Omental fat pad (tissue), 3 donors: ENCODE measurements at regions not wholly inside any gene's neighbourhood (a gene's known extent, or its start where the extent isn't known, plus 50 kb on each side); places are given as distances from the start of the nearest gene placed in this dataset.
A peak's percentile ranks its signal among the peaks of the same experiment; 100 is the strongest.

Experiments used
- ATAC-seq: fragments of 150-250 bp; one replicate; pipeline ENCODE4 v1.9.1; 2016; ENCODE audit warnings: mild to moderate bottlenecking, moderate library complexity; ENCODE audit not compliant: low FRiP score
- DNase-seq: peaks from one replicate; pipeline ENCODE4 v3.0.0-alpha.2; 2019; ENCODE audit warnings: low spot score
- TF ChIP-seq, protein P1 (sequence below), 3 donors: fragments of 450-650 bp; IDR thresholded peaks; one replicate each; pipeline ENCODE4 v1.5.1; 2016 to 2017; ENCODE audit warnings: antibody characterized with exemption in 3 of 3, mild to moderate bottlenecking in 3 of 3, moderate library complexity in 2 of 3

DNA sequence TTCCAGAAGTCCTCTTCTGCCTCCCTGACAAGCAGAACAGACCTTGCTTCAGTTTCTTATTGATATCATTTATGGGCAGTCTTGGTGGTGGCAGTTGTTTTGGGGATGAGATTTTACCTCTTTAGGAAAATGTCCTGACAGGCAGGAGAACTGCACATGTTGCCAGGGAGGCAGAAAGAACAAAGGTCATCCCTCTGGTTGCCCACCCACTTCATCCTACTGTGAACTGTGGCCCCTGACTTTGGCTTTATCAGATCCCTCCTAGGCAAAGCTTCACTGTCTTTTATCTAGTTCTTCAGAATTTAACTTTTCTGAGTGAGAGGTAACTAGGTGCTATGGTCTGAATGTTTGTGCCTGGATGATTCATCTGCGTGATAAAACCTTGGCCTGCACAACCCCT is 2071.3 kb upstream of the CELF4 start:
- TF ChIP-seq, protein P1, sequence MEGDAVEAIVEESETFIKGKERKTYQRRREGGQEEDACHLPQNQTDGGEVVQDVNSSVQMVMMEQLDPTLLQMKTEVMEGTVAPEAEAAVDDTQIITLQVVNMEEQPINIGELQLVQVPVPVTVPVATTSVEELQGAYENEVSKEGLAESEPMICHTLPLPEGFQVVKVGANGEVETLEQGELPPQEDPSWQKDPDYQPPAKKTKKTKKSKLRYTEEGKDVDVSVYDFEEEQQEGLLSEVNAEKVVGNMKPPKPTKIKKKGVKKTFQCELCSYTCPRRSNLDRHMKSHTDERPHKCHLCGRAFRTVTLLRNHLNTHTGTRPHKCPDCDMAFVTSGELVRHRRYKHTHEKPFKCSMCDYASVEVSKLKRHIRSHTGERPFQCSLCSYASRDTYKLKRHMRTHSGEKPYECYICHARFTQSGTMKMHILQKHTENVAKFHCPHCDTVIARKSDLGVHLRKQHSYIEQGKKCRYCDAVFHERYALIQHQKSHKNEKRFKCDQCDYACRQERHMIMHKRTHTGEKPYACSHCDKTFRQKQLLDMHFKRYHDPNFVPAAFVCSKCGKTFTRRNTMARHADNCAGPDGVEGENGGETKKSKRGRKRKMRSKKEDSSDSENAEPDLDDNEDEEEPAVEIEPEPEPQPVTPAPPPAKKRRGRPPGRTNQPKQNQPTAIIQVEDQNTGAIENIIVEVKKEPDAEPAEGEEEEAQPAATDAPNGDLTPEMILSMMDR (IDR thresholded peaks at IDR 0.05) = no peak

DNA sequence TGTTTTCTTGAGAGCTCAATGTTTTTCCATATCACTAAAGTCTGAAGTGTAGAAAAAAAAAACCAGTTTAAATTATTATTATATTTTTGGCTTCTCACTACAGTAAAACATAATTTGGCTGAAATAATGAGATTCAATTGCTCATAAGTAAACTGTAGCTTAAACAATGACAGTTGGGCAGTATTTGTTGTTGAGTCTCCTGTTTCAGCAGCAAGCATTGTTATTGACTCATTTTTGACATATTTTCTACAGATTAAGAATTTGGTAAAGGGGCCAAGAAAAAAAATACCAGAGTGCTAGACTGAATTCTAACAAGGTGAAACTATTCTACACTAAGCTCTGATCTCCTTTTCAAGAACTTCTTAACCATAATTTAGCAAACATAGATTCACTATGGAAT is 2070.4 kb upstream of the CELF4 start:
- DNase-seq = no peak
- TF ChIP-seq, protein P1 (IDR thresholded peaks at IDR 0.05) = no peak
- ATAC-seq = no peak

More for the DNA sequence above, 2071.3 kb upstream of the CELF4 start:
- DNase-seq (no peak), ATAC-seq (no peak)

DNA sequence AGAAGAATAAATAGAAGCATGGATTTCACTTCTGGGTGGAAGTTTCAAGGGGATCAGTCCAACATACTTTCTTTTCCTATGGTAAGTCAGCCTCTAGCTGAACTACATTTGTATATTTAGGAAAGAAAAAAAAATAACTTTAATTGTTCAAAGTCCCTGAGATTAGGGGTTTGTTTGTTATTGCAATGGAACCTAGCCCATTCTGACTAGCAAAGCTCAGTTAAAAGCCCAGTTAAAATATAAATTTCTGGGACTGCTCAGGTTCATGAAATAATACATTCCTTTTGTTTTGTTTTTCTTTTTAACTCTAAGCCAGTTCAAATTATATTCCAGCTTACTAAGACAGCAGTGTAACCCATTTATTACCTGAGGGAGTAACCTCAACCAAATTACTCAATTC is 2069.6 kb upstream of the CELF4 start:
- ATAC-seq = no peak
- DNase-seq = no peak
- TF ChIP-seq, protein P1 (IDR thresholded peaks at IDR 0.05) = no peak

DNA sequence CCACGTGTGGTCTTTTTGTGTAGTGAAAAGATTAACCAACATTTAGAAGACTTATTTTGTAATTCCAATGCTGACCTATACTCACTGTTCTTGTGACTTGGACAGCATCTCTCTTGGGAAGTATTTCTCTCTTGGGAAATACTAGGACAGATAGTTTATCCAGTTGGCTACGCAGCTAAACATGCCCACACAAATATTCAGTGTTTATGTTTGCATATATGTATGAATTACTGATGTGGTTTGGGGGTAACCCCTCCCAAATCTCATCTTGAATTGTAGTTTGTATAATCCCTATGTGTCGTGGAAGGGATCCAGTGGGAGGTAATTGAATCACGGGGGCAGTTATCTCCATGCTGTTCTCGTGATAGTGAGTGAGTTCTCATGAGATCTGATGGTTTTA is 2062.3 kb upstream of the CELF4 start:
- DNase-seq (no peak), ATAC-seq (no peak)
- TF ChIP-seq, protein P1 (IDR thresholded peaks at IDR 0.05) = no peak

DNA sequence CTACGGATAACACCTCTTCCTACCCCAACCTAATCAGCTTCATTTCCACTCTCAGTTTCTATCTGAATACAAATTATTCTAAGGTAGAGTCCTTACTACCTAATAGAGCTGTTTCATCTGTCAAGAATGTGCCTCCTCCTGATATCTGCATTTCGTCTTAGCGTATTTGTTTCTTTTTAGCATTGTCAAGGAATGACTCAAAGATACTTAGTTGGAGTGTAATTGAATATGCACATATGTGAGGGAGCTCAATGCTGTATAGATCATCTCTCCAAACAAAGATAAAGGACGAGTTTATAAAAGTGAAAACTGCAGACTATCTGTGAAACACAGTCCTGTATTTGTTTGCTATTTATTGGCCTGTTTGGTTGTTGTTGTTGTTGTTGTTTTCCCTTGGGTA is 2059.4 kb upstream of the CELF4 start:
- ATAC-seq (peak; percentile 62), DNase-seq (no peak)
- TF ChIP-seq, protein P1 (IDR thresholded peaks at IDR 0.05) = no peak

DNA sequence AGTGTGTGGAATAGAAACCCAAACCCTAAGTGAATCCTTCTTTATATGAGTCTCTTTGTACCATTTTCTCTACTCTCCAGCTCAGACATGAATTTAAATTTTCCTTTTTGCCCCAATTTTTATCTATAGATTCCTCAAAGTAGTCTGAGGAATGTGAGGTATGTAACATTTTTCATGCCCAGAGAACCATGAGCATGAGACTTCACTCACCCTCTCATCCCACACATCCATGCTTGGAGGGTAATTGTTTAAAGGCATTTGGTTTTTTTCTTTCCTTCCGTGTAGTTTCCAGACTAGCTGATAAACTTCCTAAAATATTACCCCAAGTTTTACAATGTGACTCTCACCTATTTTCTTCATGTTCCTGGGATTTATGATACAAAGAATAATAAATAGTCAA is 2056.8 kb upstream of the CELF4 start:
- DNase-seq = no peak
- no peak for ATAC-seq
- TF ChIP-seq, protein P1 (IDR thresholded peaks at IDR 0.05) = no peak

DNA sequence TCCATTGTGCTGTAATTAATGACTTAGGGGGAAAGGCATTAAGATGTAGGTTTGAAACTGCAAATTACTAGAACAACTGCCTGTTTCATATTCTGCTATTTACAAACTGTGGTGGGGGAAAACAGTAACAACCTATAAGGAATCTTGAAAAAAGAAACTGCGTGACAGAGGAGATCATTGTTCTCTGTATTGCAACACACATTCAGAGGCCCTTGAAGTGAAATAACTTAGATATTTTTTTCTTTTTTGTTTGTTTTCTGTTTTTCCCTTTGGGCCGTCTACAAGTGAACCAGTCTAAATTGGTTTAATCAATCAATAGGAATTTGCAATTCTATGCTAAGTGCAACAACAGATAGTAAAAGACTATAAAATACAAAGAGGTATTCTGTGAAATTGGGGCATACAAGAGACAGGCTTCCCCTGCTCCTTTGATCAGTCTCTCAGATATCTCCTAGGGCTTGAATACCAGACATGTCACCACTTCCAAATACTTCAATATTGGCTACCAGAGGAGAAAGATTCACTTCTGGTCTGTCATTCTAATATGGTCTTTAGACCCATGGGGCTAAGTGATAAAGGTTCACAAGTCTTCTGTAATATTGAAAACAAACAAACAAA is 2055.1 kb upstream of the CELF4 start:
- ATAC-seq = no peak
- TF ChIP-seq, protein P1 (IDR thresholded peaks at IDR 0.05) = no peak
- no peak for DNase-seq
